Kidney epithelial cell (primary cell): ENCODE measurements at regions not wholly inside any gene's neighbourhood (a gene's known extent, or its start where the extent isn't known, plus 50 kb on each side); places are given as distances from the start of the nearest gene placed in this dataset.

Experiments used
- DNase-seq: peaks from one replicate; pipeline ENCODE4 v3.0.0-alpha.2; 2010; ENCODE audit warnings: low read depth
- H3K27me3 ChIP-seq: 2 replicates; pipeline ENCODE4 v1.6.0; 2011; ENCODE audit warnings: low read length; ENCODE audit not compliant: control insufficient read depth, insufficient read depth
- H3K36me3 ChIP-seq: 2 replicates; pipeline ENCODE4 v1.5.1; 2011; ENCODE audit warnings: low read length; ENCODE audit not compliant: control insufficient read depth, insufficient read depth
- H3K4me3 ChIP-seq: 2 replicates; pipeline ENCODE4 v1.5.1; 2011; ENCODE audit warnings: low read depth, mild to moderate bottlenecking, control low read depth, low read length
- CTCF ChIP-seq: IDR thresholded peaks from 2 replicates; pipeline ENCODE4 v1.5.1; 2011; ENCODE audit warnings: mild to moderate bottlenecking, moderate library complexity, low read length, control low read depth, inconsistent platforms; ENCODE audit not compliant: insufficient read depth, poor library complexity, severe bottlenecking

DNA sequence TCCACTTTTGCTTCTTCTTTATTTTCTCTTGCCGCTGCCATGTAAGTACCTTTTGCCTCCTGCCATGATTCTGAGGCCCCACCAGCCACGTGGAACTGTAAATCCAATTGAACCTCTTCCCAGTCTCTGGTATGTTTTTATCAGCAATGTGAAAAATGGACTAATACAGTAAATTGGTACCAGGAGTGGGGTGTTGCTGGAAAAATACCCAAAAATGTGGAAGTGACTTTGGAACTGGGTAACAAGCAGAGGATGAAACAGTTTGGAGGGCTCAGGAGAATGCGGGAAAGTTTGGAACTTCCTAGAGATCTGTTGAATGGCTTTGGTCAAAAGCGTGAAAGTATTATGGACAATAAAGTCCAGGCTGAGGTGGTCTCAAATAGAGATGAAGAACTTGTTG lies 670.3 kb upstream of the ZWINT start:
- DNase-seq = no peak
- no peaks in the 10 kb centered on the region for H3K27me3 ChIP-seq
- no peak for TF ChIP-seq CTCF
- no peak overlapping the region for H3K4me3 ChIP-seq
- H3K36me3 ChIP-seq = no peaks in the 10 kb centered on the region

DNA sequence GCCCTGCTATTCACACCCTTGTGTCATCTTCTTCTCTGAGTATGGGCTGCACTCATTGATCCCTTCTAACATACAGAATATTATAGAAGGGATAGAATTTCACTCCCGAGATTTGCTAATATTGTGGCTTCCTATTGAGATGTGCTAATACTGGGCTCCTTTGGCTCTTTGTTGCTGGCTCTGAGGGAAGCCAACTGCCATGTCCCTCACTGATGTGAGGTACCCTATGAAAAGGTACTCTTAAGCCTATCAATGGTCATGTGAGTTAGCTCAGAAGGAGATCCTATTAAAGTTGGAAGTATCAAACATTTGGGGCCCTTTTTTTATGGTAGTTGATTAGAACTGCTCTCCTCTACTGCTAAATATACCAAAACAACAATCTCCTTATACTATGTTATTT lies 665.2 kb upstream of the ZWINT start:
- Histone ChIP-seq H3K27me3 (no peaks in the 10 kb centered on the region), H3K36me3 (no peaks in the 10 kb centered on the region), H3K4me3 (no peak overlapping the region)
- DNase-seq = no peak
- TF ChIP-seq CTCF = no peak

DNA sequence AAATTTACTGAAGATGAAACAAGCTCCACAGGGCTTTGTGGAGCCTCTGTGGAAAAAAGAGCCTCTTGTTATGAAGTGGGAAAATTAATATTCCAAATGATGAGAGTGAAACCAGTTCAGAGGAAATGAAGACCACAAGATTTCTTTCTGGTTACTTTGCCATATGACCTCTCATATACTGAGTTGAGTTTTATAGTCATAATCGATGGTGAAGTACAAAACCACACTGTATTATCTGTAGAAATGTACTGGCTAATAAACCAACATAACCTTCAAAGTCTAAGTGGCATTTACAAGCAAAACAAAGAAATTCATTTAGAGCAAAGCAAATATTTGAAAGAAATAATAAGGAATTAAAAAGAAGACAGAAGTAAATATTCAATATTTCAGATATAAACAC lies 662.6 kb upstream of the ZWINT start:
- Histone ChIP-seq H3K27me3 (no peaks in the 10 kb centered on the region), H3K4me3 (no peak overlapping the region), H3K36me3 (no peaks in the 10 kb centered on the region)
- DNase-seq = no peak
- no peak for TF ChIP-seq CTCF

GRCh38 chr10:57018452-57018851 lies 657.4 kb upstream of the ZWINT start:
- no peaks in the 10 kb centered on the region for H3K27me3 ChIP-seq
- H3K4me3 ChIP-seq = no peak overlapping the region
- no peak for TF ChIP-seq CTCF
- DNase-seq = no peak
- no peaks in the 10 kb centered on the region for H3K36me3 ChIP-seq

DNA sequence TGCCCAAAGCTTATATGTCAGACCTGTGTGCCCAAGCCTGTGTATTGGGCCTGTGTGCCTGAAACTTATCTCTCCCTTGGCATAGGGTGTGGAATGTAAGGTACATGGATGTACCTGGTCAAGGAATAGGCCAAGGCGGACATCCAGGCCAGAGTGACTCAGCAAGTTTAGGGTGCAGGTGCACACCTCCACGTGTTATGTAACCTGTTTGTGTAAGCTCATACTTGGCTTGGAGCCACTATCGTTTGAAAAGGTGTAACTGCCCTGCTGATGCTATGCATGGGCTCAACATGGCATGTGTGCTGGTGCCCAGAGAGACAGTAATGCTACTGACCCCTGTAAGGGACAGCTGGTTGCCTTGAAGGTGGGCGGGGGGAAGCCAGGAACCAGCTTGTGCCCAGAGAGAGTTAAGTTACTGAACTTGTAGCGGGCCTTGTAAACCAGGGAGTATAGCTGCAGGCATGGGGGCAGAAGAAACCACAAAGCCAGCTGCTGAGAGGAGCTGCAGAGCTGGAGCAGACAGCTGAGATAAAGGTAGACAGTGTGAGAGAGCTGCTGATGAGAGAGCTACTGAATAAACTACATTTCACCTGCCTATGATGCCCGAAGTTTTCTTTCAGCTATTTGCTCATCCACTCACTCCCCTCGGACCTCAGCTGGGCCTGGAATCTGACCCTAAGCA lies 656.4 kb upstream of the ZWINT start:
- DNase-seq = no peak
- H3K4me3 ChIP-seq = no peak overlapping the region
- no peaks in the 10 kb centered on the region for H3K36me3 ChIP-seq
- H3K27me3 ChIP-seq = no peaks in the 10 kb centered on the region
- no peak for TF ChIP-seq CTCF

GRCh38 chr10:57015595-57016318 lies 654.7 kb upstream of the ZWINT start:
- no peak overlapping the region for H3K4me3 ChIP-seq
- no peak for TF ChIP-seq CTCF
- no peaks in the 10 kb centered on the region for H3K36me3 ChIP-seq

More at GRCh38 chr10:57015595-57016318, 654.7 kb upstream of the ZWINT start:
- DNase-seq = no peak
- H3K27me3 ChIP-seq = no peaks in the 10 kb centered on the region
